IMR-90 (cell line): ENCODE measurements at regions not wholly inside any gene's neighbourhood (a gene's known extent, or its start where the extent isn't known, plus 50 kb on each side); places are given as distances from the start of the nearest gene placed in this dataset.

ENCODE experiments used
- ATAC-seq: fragments of 200-7000 bp; cut with Tn5 transposase; 2 replicates; pipeline ENCODE4 v1.9.1; 2020; ENCODE audit warnings: low read depth, mild to moderate bottlenecking, moderate library complexity
- BruUV-seq: library from RNA; stranded (reverse); fragments of 400-500 nt; replicated peaks from 2 replicates; lab custom pipeline; 2021; lab: Mats Ljungman, UMichigan
- CTCF ChIA-PET: fragments of 300-600 bp; formaldehyde crosslinking; extraction: SDS; loops from one replicate; lab custom pipeline; 2021; ENCODE audit warnings: antibody characterized with exemption; lab: Yijun Ruan, JAX
- POLR2A ChIA-PET: fragments of 300-600 bp; sonication (Branson Sonifier 250); formaldehyde crosslinking; loops from one replicate; lab custom pipeline; 2022; ENCODE audit warnings: antibody characterized with exemption; ENCODE audit not compliant: unreplicated experiment; lab: Charles Lee
- DNase-seq: peaks from one replicate; pipeline ENCODE4 v3.0.0; 2013
- H2AFZ ChIP-seq: replicated peaks from 2 replicates; pipeline ENCODE3; 2013; ENCODE audit warnings: low read length, mild to moderate bottlenecking; ENCODE audit not compliant: poor library complexity
- H2AK5ac ChIP-seq: 2 replicates; pipeline ENCODE4 v1.6.1; 2013; ENCODE audit warnings: low read depth, low read length, inconsistent platforms
- H2AK9ac ChIP-seq: replicated peaks from 2 replicates; pipeline ENCODE3; 2013; ENCODE audit warnings: mild to moderate bottlenecking, low read depth, low read length, moderate library complexity; ENCODE audit not compliant: poor library complexity
- H2BK120ac ChIP-seq: 2 replicates; pipeline ENCODE4 v1.6.1; 2013; ENCODE audit warnings: low read depth, low read length, inconsistent platforms
- H2BK15ac ChIP-seq: 3 replicates; pipeline ENCODE4 v1.6.1; 2013; ENCODE audit warnings: low read depth, low read length, inconsistent platforms
- H2BK20ac ChIP-seq: 2 replicates; pipeline ENCODE4 v1.6.1; 2013; ENCODE audit warnings: low read depth, mild to moderate bottlenecking, inconsistent platforms, low read length, moderate library complexity
- H2BK5ac ChIP-seq: 2 replicates; pipeline ENCODE4 v1.6.1; 2013; ENCODE audit warnings: mild to moderate bottlenecking, low read depth, low read length, inconsistent platforms; ENCODE audit not compliant: poor library complexity, severe bottlenecking
- H3K14ac ChIP-seq: replicated peaks from 2 replicates; pipeline ENCODE4 v1.6.1; 2013; ENCODE audit warnings: low read depth, low read length, inconsistent platforms
- H3K18ac ChIP-seq: 2 replicates; pipeline ENCODE4 v1.6.1; 2013; ENCODE audit warnings: low read depth, low read length, control low read depth
- H3K23ac ChIP-seq: 2 replicates; pipeline ENCODE4 v1.6.1; 2013; ENCODE audit warnings: low read depth, low read length, inconsistent platforms
- H3K27ac ChIP-seq: 2 replicates; pipeline ENCODE4 v1.5.1; 2013; ENCODE audit warnings: mild to moderate bottlenecking, control low read depth, low read length; ENCODE audit not compliant: insufficient read depth
- H3K27me3 ChIP-seq: 2 replicates; pipeline ENCODE4 v1.6.1; 2013; ENCODE audit warnings: low read length; ENCODE audit not compliant: control insufficient read depth, insufficient read depth
- H3K36me3 ChIP-seq: 2 replicates; pipeline ENCODE4 v1.6.1; 2013; ENCODE audit warnings: low read length, mixed read lengths; ENCODE audit not compliant: control insufficient read depth, insufficient read depth
- H3K4ac ChIP-seq: 2 replicates; pipeline ENCODE4 v1.6.1; 2013; ENCODE audit warnings: low read depth, low read length, inconsistent platforms
- H3K4me1 ChIP-seq: 2 replicates; pipeline ENCODE4 v1.6.1; 2013; ENCODE audit warnings: low read length, mixed read lengths; ENCODE audit not compliant: control insufficient read depth, insufficient read depth
- H3K4me2 ChIP-seq: 2 replicates; pipeline ENCODE4 v1.6.1; 2013; ENCODE audit warnings: low read depth, mild to moderate bottlenecking, control low read depth, low read length, moderate library complexity
- H3K4me3 ChIP-seq: 2 replicates; pipeline ENCODE4 v1.5.1; 2013; ENCODE audit warnings: low read depth, mild to moderate bottlenecking, control low read depth, low read length, moderate library complexity; ENCODE audit not compliant: insufficient read depth
- H3K56ac ChIP-seq: 2 replicates; pipeline ENCODE4 v1.6.1; 2013; ENCODE audit warnings: low read length, inconsistent platforms; ENCODE audit not compliant: insufficient read depth; ENCODE audit errors: extremely low read depth
- H3K79me1 ChIP-seq, 2 experiments: 2 replicates each; pipeline ENCODE4 v1.6.1; 2013; ENCODE audit warnings: low read length in 2 of 2, inconsistent platforms in 1 of 2, low read depth in 1 of 2
- H3K9ac ChIP-seq: 2 replicates; pipeline ENCODE4 v1.6.1; 2013; ENCODE audit warnings: low read depth, low read length, control low read depth
- H3K9me1 ChIP-seq: 2 replicates; pipeline ENCODE4 v1.6.1; 2013; ENCODE audit warnings: low read length, inconsistent platforms; ENCODE audit not compliant: insufficient read depth
- H3K9me3 ChIP-seq: 2 replicates; pipeline ENCODE4 v1.6.1; 2013; ENCODE audit warnings: low read length; ENCODE audit not compliant: control insufficient read depth, insufficient read depth
- H4K20me1 ChIP-seq: 2 replicates; pipeline ENCODE4 v1.6.1; 2013; ENCODE audit warnings: low read length, inconsistent platforms; ENCODE audit not compliant: insufficient read depth
- H4K5ac ChIP-seq: 2 replicates; pipeline ENCODE4 v1.6.1; 2013; ENCODE audit warnings: mild to moderate bottlenecking, low read depth, low read length, control low read depth
- H4K8ac ChIP-seq, 2 experiments: 2 replicates each; pipeline ENCODE4 v1.6.1; 2013; ENCODE audit warnings: low read depth in 2 of 2, low read length in 2 of 2, control low read depth in 1 of 2, inconsistent platforms in 1 of 2
- H4K91ac ChIP-seq: 2 replicates; pipeline ENCODE4 v1.6.1; 2013; ENCODE audit warnings: low read depth, low read length, inconsistent platforms; ENCODE audit not compliant: insufficient read depth
- BHLHE40 ChIP-seq: fragments of 150-350 bp; IDR thresholded peaks from 2 replicates; pipeline ENCODE4 v1.6.1; 2016; ENCODE audit warnings: mild to moderate bottlenecking, low read depth, low read length
- CHD1 ChIP-seq: IDR thresholded peaks from 2 replicates; pipeline ENCODE4 v1.6.1; 2012; ENCODE audit warnings: low read depth, low read length, improper control_type of control experiment
- CTCF ChIP-seq: conservative IDR thresholded peaks from 2 replicates; pipeline ENCODE4 v1.5.1; 2012; ENCODE audit warnings: mild to moderate bottlenecking, low read depth, low read length, improper control_type of control experiment
- FOS ChIP-seq: fragments of 150-350 bp; IDR thresholded peaks from 2 replicates; pipeline ENCODE4 v1.6.1; 2016; ENCODE audit warnings: low read depth, low read length
- MAZ ChIP-seq: IDR thresholded peaks from 2 replicates; pipeline ENCODE4 v1.6.1; 2012; ENCODE audit warnings: low read depth, mild to moderate bottlenecking, low read length, improper control_type of control experiment, moderate library complexity, borderline replicate concordance
- NFE2L2 ChIP-seq: fragments of 150-350 bp; IDR thresholded peaks from 2 replicates; pipeline ENCODE4 v1.6.1; 2016; ENCODE audit warnings: low read depth, mild to moderate bottlenecking, low read length
- POLR2A ChIP-seq: IDR thresholded peaks from 2 replicates; pipeline ENCODE4 v1.6.1; 2012; ENCODE audit warnings: mild to moderate bottlenecking, low read depth, low read length
- RAD21 ChIP-seq: IDR thresholded peaks from 2 replicates; pipeline ENCODE4 v1.6.1; 2012; ENCODE audit warnings: low read length, improper control_type of control experiment
- RCOR1 ChIP-seq: IDR thresholded peaks from 2 replicates; pipeline ENCODE4 v1.6.1; 2012; ENCODE audit warnings: mild to moderate bottlenecking, low read length, improper control_type of control experiment; ENCODE audit not compliant: insufficient replicate concordance
- RFX5 ChIP-seq: IDR thresholded peaks from 2 replicates; pipeline ENCODE4 v1.8.0; 2012; ENCODE audit warnings: low read depth, mild to moderate bottlenecking, low read length, moderate library complexity
- SMC3 ChIP-seq: fragments of 150-350 bp; IDR thresholded peaks from 2 replicates; pipeline ENCODE4 v1.6.1; 2016; ENCODE audit warnings: low read depth, mild to moderate bottlenecking, antibody characterized with exemption, low read length, moderate library complexity
- WGBS, 2 experiments: methylation state at CpG; one replicate each; pipeline versions ENCODE4 v1.1.5 to v1.1.7; 2013; ENCODE audit warnings: missing lambda C conversion rate in 2 of 2; ENCODE audit not compliant: insufficient read length in 1 of 2; ENCODE audit errors: extremely low coverage in 2 of 2; 5-methylcytosine and 5-hydroxymethylcytosine counted together
- dilution Hi-C: fragments of 300-500 bp; cut with HindIII; formaldehyde crosslinking; loops from one replicate; pipeline ENCODE4 v1.14.3; 2018; ENCODE audit warnings: low sequenced_read_pairs; ENCODE audit not compliant: unreplicated experiment
- in situ Hi-C: fragments of 300-500 bp; cut with MboI; formaldehyde crosslinking; loops from 3 replicates; pipeline ENCODE4 v1.14.3; 2019; ENCODE audit warnings: low sequenced_read_pairs, inconsistent platforms, mixed read lengths
- intact Hi-C: fragments of 100-400 bp; cut with micrococcal nuclease; formaldehyde crosslinking; loops from 2 replicates; pipeline ENCODE4 v1.10.0; 2022
- TF ChIP-seq, protein P1 (sequence below): fragments of 150-350 bp; IDR thresholded peaks from 2 replicates; pipeline ENCODE4 v1.6.1; 2017; ENCODE audit warnings: mild to moderate bottlenecking, antibody characterized with exemption, low read length, low read depth

DNA sequence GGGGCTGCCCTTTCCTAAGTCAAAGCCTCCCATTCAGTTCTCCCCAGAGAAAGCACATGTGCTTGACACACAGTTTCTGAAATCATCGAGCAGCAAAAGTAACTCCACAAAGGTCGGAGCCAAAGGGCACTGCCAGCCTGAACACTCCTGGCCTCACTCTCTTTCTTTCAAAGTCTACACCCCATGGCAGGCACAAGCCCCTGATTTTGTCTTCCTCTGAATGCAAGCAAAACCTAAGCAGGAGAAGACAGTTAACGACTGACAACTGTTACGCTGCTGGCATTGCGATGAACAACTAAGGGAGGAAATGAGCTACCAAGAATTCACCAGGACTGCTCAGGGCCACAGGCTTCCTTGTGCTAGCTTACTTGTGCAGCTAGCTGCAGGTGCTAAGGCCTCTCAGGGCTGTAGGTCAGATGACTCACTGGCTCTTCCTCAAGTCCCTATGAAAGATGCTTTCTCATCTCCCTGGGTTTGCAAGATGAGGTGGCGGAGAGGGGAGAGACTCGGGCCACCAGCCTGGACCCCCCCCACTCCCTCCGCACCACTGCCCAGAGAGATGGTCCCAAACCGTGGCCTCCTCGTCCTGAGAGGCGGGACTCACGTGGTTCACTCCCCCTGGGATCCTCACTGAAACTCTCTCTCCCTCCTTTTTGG is 208.2 kb downstream of the DLL1 start:
- H3K23ac ChIP-seq, result no peak overlapping the region
- ATAC-seq (no peak), DNase-seq (no peak)
- no peak overlapping the region for H3K18ac ChIP-seq
- H3K9ac ChIP-seq, result no peak overlapping the region
- H2AK5ac ChIP-seq, result no peak overlapping the region
- H3K27me3 ChIP-seq, result no peaks in the 10 kb centered on the region
- dilution Hi-C loops (no loop called here), intact Hi-C loops (no loop called here), in situ Hi-C loops (no loop called here)
- H3K36me3 ChIP-seq, result no peaks in the 10 kb centered on the region
- H2BK120ac ChIP-seq, result no peak overlapping the region
- H2AK9ac ChIP-seq, result no peak overlapping the region
- no peak overlapping the region for H2AFZ ChIP-seq
- H4K5ac ChIP-seq, result no peak overlapping the region
- ChIA-PET POLR2A (no interaction called here), CTCF (no interaction called here)
- no peak overlapping the region for H3K4ac ChIP-seq
- H3K27ac ChIP-seq, result no peak overlapping the region
- BruUV-seq, result no TSS peak
- TF ChIP-seq CTCF, result no peak
- TF ChIP-seq, protein P1, sequence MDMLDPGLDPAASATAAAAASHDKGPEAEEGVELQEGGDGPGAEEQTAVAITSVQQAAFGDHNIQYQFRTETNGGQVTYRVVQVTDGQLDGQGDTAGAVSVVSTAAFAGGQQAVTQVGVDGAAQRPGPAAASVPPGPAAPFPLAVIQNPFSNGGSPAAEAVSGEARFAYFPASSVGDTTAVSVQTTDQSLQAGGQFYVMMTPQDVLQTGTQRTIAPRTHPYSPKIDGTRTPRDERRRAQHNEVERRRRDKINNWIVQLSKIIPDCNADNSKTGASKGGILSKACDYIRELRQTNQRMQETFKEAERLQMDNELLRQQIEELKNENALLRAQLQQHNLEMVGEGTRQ, result no peak
- TF ChIP-seq RCOR1, result no peak
- no peak for TF ChIP-seq MAZ
- no peak for TF ChIP-seq NFE2L2
- TF ChIP-seq SMC3, result no peak
- no peak for TF ChIP-seq BHLHE40
- TF ChIP-seq RFX5, result no peak
- TF ChIP-seq POLR2A, result no peak
- no peak for TF ChIP-seq RAD21
- no peak for TF ChIP-seq FOS
- TF ChIP-seq CHD1, result no peak
- no peak overlapping the region for H3K14ac ChIP-seq
- H3K79me1 ChIP-seq, result no peaks in the 10 kb centered on the region
- peaks cover 45% of the 10 kb centered on the region for H3K9me3 ChIP-seq
- no peaks in the 10 kb centered on the region for H3K9me1 ChIP-seq
- no peak overlapping the region for H4K91ac ChIP-seq
- no peak overlapping the region for H2BK15ac ChIP-seq
- H3K4me2 ChIP-seq, result no peak overlapping the region
- no peak overlapping the region for H3K4me3 ChIP-seq
- H3K56ac ChIP-seq, result no peak overlapping the region
- WGBS, 2 experiments, result 95% methylated on average over 3 of the region's 12 CpGs; no CpG with 5 or more reads in 1 of the 2 experiments
- no peak overlapping the region for H4K8ac ChIP-seq
- H3K4me1 ChIP-seq, result no peaks in the 10 kb centered on the region
- no peaks in the 10 kb centered on the region for H4K20me1 ChIP-seq
- H2BK20ac ChIP-seq, result no peak overlapping the region
- no peak overlapping the region for H2BK5ac ChIP-seq
